OCI-LY3 (cell line): ENCODE measurements at regions not wholly inside any gene's neighbourhood (a gene's known extent, or its start where the extent isn't known, plus 50 kb on each side); places are given as distances from the start of the nearest gene placed in this dataset.

Experiments
- CTCF ChIP-seq: fragments of 200-600, 300-600 bp; sonication (generic); IDR thresholded peaks from 2 replicates; pipeline ENCODE4 v1.5.1; 2014; ENCODE audit warnings: antibody characterized with exemption, low read length, low read depth
- EZH2phosphoT487 ChIP-seq: fragments of 200-600 bp; shearing (Covaris generic); IDR thresholded peaks from 2 replicates; pipeline ENCODE4 v1.6.1; 2018; ENCODE audit warnings: antibody characterized with exemption, mixed run types, low read depth

- TF ChIP-seq CTCF (no peak), EZH2phosphoT487 (no peak)
Measured at GRCh38 chr2:188875104-188875503, 99.1 kb upstream of the COL3A1 start.
